ENCODE measurements at regions not wholly inside any gene's neighbourhood (a gene's known extent, or its start where the extent isn't known, plus 50 kb on each side); places are given as distances from the start of the nearest gene placed in this dataset.

DNA sequence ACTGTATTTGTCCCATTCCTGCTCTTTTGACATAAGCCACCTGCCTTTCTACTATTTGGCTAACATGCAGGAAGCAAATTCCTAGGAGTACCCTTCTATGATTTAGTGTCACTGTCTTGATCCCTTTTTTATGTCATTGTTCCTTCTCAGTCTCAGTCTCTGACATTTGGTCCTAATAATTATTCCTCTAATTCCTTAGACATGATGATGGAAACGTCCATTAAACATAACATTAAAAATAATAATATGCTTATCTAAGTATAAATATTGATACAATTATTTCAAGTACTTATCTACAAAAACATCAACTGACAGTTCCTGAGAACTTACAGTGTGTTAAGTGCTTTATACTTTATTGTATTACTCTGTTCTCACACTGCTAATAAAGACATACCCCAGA lies 857.0 kb upstream of the LCORL start:
- no peak for DNase-seq (ENCODE audit: low read depth)

DNA sequence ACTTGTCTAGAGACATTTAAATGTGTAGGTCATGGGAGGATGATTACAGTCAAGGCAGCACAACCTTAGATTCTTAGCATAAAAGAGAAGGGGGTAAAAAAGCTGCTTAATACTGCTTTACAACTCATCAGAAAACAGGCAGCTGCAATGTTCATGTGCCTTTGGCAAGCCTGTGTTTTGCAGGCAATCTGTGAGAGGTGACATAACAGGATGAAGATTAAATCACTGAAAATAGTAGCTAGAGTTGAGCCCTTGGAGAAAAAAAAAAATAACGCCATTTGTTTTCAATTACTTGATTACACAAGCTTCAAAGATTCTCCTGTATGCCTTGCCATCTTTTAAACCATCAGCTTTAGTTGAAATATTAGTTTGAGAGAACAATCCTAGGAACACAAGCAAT lies 847.6 kb upstream of the LCORL start:
- no peak for DNase-seq (ENCODE audit: low read depth)

DNA sequence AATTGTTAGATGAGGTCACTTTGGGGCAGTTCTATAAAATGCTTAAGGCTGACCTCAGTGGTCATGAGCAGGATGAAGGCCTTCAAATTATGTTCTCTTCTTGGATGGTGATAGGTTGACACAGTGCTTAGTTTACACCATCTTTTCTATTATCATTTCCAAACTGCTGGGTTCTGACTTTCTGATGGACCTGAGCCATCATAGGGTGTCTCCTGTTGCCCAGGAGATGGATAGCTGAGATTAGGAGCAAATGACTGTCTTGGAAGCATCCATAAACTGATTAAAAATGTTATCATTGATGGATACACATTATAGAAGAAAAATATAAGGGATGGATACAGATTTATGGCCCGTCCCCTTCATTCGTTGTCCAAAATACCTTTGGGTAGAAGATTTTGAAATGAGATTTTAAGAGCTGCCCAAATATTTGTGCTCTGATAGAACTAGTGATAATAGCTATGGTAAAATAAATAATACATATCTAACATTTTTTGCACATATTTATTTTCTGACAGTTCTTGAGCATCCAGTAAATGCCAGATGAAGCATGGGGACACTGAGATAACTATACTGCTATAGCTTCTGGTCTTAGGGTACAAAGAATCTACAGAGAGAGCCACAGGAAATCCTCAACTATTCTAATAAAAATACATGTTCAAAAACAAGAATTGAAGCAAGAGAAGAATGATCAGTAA lies 839.4 kb upstream of the LCORL start:
- no peak for DNase-seq (ENCODE audit: low read depth)

DNA sequence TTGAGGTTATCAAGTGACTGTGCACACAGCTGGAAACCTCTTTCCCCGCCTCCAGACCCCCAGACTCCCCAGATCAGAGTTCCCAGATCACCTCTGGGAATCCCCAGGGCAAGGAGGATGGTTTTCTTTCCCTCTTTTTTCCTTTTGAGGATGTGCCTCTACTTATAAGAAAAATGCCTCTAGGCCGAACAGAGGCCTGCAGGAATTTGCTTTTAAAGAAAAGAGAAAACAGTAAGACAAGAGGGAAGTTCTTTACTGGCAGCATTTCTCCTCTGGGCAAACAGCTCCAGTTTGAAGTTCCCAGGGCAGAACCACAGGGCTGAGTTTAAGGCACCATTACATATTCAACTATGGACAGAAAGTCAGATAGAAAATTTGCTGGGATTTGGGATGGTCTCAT lies 837.9 kb upstream of the LCORL start:
- DNase-seq (ENCODE audit: low read depth): no peak

DNA sequence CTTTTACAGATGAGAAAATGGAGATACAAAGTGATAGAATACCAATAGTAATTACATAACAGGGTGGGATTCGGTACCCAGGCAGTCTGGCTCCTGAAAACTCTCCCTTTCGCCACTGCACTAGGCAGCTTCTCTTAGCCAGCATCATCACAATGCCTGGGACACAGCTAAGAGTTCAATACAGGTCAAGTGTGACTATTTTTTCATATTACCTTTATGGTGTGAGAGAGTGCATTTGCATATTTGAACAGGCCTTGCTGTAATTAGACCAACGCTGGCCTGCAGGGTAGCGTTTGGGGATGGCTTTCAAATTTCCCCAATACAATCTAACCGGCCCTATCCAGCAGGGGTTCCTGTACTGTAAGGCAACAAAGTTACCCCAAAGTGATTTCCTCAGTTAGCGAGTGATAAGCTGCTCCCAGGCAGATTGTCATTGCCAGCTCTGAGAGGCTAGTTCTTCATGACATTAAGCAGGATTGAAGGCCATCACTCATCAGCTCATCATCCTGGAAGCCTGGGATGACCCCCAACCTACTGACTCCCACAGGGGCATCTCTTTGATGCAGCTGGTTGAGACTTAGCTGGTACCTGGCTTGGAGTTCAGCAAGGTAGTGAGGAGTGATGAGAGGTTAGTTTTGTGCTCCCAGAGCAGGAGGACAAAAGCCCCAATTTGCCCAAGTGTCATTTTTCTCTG lies 836.8 kb upstream of the LCORL start:
- no peak for DNase-seq (ENCODE audit: low read depth)

DNA sequence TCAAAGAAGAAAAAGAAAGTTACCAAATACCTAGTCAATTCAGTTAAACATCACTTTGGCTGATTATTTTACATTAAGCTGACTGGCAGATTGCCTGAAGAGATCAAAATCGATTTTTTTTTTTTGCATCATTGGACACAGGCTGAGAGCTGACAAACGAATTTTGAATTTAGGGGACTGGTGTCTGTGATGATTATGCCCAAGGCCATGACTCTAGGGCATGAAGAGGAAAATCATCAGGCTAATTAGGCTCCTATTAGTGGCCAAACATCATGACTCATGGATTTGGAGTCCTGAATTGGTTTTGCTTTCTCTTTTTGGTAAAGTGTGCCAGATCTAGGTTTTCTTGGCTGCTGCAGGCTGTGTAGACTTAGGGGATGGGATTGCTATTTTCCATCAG lies 829.3 kb upstream of the LCORL start:
- DNase-seq (ENCODE audit: low read depth): no peak

DNA sequence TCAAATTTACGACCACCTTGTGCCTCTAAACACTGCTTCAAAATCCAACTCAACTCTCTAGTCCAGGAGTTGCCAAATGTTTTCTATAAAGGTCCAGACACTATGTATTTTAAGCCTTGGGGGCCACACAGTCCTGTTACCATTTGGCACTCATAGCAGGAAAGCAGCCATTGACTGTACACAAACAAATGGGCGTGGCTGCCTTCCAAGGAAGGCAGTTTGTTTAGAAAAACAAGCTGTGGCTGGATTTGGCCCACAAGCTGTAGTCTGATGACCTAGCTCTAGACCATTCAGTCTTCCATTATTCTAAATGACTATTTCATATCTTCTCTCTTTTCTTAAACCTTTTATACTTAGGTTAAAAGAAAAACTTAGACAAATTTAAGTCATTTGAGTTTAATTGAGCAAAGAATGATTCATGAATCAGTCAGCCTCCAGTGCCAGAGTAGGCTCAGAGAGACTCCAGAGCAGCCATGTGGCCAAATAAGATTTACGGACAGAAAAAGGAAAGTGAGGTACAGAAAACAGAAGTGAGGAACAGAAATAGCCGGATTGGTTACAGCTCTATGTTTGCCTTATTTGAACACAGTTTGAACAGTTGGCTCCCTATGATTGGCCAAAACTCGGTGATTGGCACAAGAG lies 825.8 kb upstream of the LCORL start:
- DNase-seq (ENCODE audit: low read depth): no peak

DNA sequence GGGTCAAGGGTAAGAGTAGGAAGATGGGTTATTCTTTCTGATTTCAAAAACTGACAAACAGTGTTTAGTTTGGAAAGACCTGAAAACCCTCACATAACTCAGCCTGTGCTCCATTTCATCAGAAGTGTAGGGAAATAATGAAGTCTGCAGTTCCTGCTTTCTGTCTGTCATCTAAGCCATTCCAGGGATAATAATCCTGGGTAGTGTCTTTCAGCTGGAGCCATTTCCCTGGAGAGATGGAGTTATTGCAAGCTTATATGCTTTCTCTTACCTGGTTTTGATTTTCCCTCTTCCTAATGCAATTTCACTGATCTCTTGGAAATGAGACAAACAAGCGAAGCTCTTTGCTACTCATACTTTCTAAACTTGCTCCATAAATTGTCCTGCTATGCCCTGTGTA lies 824.8 kb upstream of the LCORL start:
- no peak for DNase-seq (ENCODE audit: low read depth)

DNA sequence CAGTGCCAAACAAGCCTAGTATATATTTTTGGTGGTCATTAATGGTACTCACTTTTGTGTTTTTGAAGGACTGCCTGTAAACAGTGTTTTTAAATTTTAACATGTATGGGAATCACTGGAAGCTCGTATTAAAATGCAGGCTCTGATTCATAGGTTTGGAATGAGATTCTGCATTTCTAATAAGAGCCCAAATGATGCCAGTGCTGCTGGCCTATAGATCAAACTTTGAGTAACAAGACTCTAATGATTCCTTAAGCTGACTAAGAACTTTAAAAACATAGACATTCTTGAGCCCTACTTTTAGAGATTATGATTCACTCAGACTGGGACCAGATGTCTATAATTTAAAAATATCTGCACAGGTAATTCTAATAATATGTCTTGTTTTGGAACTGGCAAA lies 823.2 kb upstream of the LCORL start:
- no peak for DNase-seq (ENCODE audit: low read depth)

DNA sequence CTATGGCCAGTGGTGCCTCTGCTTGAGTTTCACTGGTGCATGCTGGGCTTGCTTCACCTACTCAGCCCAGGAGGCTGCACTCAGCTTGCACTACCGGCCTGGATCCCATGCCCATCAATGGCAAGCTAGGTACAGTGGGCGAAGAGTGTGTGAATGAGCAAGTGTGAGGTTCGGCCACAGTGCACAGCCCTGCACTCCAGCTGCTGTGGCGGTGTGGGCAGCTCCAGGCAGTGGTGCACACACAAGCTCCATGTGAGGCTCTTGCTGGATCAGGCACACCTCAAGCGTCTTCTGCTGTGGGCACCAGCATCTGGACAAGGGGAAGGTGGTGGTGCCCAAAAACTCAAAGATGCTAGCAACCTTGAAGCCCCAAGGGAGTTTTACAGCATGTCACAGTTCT lies 820.9 kb upstream of the LCORL start:
- DNase-seq (ENCODE audit: low read depth): no peak

DNA sequence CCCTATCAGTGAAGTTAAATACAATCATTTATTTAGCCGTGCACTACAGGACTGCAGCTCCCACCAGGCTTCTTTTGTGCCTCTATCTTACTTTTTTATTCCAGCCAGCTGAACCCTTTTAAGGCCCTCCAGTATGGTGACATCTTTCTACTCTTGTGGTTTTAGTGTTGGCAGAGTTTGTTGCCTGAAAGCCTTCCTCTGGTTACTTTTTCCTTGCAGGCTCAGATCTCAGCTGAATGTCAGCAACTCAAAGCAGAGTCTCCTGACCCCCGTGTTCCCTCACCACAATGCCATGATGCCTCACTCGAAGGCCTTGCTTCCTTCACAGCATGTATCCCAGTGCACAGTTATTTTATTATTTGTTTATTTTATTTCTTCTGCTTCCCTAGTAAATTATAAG lies 818.9 kb upstream of the LCORL start:
- DNase-seq (ENCODE audit: low read depth): no peak

DNA sequence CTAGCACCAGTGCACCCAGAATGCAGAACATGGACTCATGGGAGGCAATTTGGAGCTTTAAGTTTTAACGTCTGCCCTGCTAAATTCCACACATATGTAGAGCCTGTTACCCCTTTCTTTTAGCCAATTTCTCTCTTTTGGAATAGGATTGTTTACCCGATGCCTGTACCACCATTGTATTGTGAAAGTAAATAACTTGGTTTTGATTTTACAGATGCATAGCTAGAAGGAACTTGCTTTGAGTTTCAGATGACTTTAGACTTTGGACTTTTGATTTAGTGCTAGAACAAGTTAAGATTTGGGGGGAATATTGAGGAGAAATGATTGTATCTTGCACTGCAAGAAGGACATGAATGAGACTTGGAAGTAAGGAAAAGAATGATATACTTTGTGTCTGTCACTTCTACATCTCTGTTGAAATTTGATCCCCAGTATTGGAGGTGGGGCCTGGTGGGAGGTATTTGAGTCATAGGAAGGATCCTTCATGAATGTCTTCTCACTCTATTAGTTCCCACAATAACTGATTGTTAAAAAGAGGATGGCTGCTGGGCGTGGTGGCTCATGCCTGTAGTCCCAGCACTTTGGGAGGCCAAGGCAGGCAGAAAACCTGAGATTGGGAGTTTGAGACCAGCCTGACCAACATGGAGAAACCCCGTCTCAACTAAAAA lies 794.8 kb upstream of the LCORL start:
- DNase-seq (ENCODE audit: low read depth): no peak

DNA sequence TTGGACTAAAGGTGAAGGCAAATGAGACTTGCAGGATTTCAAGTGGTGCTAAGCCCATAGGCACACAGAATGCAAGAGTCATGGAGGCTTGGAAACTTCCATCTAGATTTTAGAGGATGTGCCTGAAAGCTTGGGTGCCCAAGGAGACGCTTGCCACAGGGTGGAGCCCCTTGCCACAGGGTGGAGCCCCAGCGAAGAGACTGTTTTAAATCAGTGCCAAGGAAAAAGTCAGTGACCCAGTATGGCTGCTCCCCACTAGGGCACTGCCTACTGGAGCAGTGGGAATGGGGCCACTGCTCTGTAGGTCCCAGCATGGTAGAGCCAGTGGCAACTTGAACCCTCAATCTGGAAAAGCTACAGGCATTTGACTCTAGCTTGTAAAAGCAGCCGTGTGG lies 794.2 kb upstream of the LCORL start:
- no peak for DNase-seq (ENCODE audit: low read depth)

DNA sequence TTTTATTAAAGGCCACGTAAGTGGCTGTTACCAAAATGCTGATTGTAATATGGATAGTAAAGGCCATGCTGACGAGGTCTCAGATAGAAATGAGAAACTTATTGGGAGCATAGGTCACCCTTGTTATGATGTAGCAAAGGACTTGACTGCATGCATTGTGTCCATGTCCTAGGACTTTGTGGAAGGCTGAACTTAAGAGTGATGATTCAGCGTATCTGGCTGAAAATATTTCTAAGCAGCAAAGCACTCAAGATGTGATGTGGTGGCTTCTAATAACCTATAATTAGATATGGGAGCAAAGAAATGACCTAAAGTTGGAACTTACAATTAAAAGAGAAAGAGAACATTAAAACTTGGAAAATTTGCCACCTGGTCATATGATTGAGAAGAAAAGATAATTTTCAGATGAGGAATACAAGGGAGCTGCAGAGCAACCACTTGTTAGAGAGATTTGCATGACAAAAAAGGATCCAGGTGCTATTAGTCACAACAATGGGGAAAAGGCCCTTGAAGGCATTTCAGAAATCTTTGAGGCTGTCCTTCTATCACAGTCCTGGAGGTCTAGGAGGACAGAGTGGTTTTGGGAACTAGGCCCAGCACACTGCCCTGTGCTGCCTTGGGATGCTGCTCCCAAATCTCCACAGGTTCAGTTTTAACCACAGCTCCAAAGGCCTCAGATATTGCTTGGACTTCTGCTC lies 793.7 kb upstream of the LCORL start:
- no peak for DNase-seq (ENCODE audit: low read depth)

DNA sequence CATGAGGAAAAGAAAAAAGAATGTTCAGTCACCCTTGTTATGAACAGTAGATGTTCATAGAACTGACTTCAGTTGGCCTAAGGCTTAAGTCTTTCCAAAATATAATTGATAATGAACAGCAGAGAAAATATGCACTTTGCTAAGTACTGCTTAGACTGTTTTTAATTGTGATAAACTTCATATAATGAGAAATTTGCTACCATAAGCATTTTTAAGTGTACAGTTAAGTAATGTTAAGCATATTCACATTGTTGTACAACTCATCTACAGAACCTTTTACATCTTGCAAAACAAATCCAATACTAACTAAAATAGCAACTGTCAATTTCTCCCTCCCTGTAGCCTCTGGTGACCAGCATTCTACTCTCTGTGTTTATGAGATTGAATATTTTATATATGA lies 792.2 kb upstream of the LCORL start:
- DNase-seq (ENCODE audit: low read depth): no peak

DNA sequence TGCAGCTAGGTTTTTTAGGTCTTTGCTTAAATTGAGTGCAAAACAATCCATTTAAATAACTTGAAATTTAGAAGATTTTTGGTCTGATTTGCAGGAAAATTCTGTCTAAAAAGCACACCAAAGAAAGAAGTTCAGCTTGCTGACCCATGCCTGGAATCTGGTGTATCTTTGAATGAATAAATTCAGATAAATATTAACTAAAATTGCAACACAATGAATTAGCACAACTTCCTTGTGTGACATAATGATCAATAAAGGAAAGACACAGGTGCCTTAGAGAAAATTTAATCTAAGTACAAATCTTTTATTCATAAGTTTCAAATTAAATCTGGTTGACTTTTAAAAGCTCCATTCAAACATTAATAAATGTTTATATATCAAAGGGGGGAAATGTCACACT lies 791.5 kb upstream of the LCORL start:
- no peak for DNase-seq (ENCODE audit: low read depth)

DNA sequence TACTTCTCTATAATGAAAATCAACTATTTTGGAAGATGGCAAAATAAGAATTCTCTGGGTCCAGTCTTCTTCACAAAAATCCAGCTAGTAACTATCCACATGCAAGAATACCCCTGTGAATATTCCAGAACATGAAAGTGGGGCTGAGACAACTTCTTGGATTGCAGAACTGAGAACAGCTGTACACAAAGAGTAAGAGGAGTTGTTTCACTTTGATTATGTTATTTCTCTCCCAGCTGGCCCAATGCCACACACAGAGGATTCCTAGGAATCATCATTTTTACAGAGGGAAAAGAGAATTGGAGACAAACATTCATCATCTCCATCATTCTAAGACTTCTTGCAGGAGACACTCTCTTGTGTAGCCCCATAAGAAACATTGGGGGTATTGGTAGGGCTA lies 782.2 kb upstream of the LCORL start:
- DNase-seq (ENCODE audit: low read depth): no peak

DNA sequence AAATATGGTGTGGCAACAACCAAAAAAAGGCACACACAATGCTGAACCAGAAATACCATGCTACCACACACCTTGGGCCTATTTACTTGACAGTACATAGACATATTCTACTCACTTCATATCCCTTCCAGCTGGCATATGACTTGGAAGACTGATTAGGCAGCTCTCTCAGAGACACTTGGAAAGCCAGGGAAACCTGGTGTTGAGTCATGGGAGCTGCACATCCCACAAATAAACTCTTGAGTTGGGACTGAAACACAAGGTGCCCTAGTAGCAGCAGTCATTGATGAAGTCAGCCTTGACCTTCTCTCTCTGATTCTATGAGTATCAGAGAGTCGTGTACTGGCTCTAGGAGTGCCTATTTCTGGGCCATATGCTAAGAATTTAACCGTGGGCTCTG lies 776.6 kb upstream of the LCORL start:
- no peak for DNase-seq (ENCODE audit: low read depth)

DNA sequence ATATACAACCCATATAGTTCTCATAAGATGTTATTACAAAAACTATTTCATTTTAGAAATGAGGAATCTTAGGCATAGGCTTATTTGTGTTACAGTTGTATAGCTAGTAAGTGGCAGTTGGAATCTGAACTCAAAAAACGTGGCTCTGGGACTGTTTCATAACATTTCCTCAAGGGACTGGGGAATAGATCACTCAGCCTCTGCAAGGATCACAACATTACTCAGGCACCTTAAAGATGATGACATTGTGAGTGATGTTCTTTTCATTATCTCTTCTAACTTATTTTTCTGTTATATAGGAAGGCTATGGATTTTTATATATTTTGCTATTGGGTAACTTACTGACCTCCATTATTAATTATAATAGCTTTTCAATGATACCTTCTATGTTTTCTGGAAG lies 774.2 kb upstream of the LCORL start:
- no peak for DNase-seq (ENCODE audit: low read depth)

DNA sequence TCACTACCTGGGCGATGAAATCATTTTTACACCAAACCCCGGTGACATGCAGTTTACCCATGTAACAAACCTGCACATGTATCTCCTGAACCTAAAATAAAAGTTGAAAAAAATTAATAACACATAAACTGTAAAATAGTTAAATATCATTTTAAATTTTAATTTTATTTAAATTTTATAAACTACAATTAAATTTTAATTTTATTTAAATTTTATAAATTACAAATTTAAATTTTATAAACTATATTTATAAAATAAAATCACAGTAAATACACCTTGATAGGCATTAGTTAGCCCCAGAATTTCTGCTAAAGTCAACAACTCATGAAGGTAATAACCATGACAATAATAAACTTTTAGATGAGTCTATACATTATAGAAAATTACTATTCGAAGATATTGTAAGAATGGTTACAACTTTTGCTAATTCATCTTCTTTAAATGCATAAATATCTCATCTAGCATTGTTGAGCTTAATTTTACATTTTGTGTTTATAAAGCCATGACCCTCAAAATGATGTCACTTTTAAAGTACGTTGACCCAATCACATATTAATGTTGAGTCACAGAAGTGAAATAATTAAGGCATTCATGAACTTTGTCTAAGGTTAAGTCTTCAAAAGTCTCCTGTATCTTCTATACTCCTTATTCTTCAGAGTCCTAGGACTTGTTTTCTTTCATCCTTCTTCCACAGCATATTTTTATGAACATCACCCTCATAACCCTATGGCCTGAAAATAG lies 755.8 kb upstream of the LCORL start:
- no peak for DNase-seq (ENCODE audit: low read depth)

DNA sequence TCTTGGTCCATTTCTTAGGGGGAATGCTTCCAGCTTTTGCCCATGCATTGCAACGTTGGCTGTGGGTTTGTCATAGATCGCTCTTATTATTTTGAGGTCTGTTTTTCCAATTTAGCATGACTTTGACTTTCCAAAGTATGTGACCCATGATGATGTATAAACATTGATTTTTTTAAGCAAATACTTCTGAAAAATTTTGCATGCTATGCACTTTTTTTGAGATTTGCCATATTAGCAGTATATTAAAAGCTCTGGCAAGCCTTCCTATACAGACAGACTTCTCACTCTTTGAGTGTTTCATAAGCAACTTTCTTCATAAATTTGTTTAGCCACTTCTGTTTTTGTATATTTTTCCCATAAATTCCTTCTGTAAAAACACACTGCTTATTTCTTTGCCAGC lies 746.4 kb upstream of the LCORL start:
- DNase-seq (ENCODE audit: low read depth): no peak

DNA sequence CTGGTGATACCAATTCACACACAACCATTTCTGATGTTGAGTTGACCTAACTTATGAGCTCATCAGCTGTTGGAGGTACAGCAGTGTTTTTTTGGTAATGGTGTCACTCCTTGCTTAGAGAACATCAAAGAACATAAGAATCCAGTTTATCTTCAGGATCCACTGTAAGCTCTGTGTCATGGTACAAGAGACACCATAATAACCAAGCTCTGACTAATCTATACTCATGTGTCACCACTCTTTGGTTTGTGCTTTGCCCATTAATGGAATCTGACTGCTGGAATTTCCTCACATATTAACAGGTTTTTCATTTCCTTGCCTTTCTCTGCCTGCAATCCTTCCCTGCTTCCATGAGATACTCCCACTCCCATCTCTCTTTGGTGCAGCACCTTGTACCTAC lies 735.1 kb upstream of the LCORL start:
- no peak for DNase-seq (ENCODE audit: low read depth)
